GM18951 (cell line): ENCODE measurements at regions not wholly inside any gene's neighbourhood (a gene's known extent, or its start where the extent isn't known, plus 50 kb on each side); places are given as distances from the start of the nearest gene placed in this dataset.

Source experiments
- POLR2A ChIP-seq: IDR thresholded peaks from 4 replicates; pipeline ENCODE4 v1.6.1; 2011; ENCODE audit warnings: mild to moderate bottlenecking; ENCODE audit not compliant: insufficient read length, insufficient read depth; ENCODE audit errors: extremely low read depth
- in situ Hi-C: fragments of 300-500 bp; cut with MboI; formaldehyde crosslinking; loops from one replicate; pipeline ENCODE4 v1.12.0; 2022; ENCODE audit warnings: low sequenced_read_pairs, mixed read lengths, inconsistent platforms; ENCODE audit not compliant: unreplicated experiment

DNA sequence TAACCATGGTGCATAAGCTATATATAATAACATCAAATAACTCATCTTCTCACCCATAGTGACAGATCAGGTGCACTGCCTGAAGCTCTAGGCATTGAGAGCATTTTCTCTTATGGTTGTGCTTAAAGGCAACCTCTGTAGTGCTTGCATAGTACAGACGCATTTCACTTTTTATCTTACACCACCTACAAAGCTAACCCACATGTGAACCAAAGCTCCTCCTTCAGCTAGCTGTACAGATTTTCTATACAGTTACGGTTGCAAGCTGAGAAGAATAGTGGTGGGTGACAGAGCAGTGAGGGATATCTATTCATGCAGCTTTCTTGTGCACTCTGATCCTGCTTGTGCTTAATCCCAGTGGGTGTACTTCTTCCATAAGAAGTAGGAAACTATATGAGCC, 1525.2 kb downstream of the STIM2 start:
- TF ChIP-seq POLR2A: no peak
- in situ Hi-C loops: no loop called here

DNA sequence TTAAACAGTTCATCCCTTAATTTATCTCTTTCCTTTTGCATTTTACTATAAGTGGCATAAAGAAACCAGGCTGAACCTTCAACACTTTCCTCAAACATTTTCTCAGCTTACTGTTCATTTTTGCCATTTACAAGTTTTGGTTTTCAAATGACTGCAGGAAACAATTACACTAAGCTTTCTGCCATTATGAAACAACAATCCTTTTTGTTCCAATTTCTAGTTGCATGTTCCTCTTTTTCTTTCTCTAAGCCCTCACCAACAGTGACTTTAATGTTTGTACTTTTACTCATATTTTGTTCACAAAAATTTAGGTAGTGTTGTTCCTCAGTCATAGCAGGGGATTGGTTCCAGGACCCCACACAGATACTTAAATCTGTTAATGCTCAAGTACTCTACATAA, 1526.1 kb downstream of the STIM2 start:
- no peak for TF ChIP-seq POLR2A
- in situ Hi-C loops: no loop called here

DNA sequence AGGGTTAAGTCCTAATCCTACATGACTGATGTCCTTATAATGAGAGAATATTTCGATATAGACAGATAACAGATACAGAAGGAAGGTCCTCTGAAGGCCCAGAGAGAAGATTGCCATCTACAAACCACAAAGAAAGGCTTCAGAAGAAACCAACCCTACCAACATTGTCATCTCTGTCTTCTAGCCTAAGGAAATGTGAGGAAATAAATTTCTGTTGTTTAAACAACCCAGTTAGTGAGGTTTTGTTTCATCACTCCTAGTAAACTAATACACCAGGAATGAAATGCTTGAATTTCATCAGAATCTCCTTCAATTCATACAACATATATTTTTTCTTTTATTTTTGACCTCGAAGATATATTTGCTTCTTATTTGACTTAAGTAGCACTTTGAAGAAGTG, 1527.8 kb downstream of the STIM2 start:
- in situ Hi-C loops: no loop called here
- TF ChIP-seq POLR2A: no peak

DNA sequence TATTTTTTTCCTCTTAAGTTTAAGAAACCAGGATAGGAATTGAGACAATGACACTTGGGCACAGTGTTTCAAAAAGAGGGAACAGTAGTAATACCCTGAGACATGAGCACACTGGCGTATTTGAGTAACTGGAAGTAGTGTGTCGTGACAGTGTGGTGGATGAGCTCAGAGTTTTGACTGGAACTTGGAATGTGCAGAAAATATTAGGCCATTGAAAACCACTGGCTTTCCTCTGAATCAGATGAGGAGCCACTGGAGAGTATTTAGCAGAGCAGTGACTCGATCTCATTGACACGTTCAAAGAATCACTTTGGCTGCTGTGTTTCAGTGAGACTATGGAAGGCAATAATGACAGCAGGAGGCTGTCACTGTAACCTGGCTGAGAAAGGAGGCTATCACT, 1531.2 kb downstream of the STIM2 start:
- in situ Hi-C loops: no loop called here
- TF ChIP-seq POLR2A: no peak

DNA sequence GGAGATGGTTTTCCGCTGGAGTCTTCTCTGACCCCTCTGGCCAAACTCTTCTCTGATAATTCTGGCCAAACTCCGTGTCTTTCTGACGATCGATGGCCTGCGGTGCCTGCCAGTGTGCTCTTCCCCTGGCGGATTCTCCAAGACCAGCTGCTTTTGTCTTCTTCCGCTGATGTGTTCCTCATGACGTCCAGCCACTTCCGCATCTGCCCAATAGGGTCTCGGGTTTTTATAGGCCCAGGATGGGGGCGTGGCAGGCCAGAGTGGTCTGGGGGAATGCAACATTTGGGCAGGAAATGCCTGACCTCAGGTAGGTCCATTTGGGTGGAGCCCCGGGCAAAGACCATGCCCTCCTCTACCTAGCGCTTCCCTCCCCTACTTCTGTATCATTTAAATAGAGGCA, 1542.1 kb downstream of the STIM2 start:
- no peak for TF ChIP-seq POLR2A
- in situ Hi-C loops: no loop called here

DNA sequence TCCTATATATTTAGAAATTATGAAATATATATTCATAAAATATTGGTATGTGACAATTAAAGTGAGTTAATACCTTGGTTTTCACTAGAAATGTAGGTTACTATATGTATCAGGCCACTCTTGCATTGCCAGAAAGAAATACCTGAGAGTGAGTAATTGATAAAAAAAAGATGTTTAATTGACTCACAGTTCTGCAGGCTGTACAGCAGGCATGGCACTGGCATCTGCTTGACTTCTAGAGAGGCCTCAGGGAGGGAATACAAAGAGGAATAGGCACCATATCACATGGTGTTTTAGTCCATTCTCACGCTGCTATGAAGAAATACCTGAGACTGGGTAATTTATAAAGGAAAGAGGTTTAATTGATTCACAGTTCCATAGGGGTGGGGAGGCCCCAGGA, 1560.6 kb downstream of the STIM2 start:
- in situ Hi-C loops: no loop called here
- no peak for TF ChIP-seq POLR2A

DNA sequence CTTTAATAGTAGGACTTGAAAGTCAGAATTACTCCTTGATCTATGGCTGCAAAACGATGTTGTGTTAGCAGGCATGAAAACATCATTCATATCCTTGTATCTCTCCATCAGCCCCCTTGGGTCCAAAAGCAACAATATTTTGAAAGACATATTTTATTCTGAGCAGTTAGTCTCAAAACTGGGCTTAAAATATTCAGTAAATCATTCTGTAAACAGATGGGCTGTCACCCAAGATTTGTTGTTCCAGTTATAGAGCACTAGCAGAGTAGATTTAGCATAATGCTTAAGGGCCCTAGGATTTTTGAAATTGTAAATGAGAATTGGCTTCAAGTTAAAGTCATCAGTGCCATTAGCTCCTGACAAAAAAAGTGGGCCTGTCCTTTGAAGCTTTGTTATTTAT, 1565.6 kb downstream of the STIM2 start:
- in situ Hi-C loops: no loop called here
- TF ChIP-seq POLR2A: no peak

DNA sequence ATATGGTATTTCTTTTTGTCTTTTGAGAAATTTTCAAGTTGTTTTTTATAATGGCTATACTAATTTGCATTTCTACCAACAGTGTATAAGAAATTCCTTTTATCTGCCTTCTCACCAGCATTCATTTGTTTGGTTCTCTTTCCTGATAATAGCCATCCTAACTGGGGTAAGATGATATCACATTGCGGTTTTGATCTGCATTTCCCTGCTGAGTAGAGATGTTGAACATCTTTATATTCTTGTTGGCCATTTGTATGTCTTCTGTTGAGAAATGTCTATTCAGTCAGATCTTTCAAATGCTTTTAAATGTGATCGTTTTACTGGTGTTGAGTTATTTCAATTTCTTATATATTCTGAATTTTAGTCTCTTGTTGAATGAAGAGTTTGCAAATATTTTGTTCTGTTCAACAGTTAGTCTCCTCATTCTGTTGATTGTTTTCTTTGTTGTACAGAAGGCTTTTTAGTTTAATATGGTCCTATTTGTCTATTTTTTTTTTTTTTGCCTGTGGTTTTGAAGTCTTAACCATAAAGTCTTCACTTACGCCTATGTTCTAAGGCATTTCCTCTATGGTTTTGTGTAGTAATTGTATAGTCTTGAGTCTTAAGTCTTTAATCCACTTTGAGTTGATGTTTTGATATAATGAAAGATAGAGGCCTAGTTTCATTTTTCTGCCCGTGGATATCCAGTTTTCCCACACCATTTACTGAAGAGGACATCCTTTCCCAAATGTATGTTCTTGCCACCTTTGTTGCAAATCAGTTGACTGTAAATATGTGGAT, 1566.9 kb downstream of the STIM2 start:
- in situ Hi-C loops: no loop called here
- TF ChIP-seq POLR2A: no peak

DNA sequence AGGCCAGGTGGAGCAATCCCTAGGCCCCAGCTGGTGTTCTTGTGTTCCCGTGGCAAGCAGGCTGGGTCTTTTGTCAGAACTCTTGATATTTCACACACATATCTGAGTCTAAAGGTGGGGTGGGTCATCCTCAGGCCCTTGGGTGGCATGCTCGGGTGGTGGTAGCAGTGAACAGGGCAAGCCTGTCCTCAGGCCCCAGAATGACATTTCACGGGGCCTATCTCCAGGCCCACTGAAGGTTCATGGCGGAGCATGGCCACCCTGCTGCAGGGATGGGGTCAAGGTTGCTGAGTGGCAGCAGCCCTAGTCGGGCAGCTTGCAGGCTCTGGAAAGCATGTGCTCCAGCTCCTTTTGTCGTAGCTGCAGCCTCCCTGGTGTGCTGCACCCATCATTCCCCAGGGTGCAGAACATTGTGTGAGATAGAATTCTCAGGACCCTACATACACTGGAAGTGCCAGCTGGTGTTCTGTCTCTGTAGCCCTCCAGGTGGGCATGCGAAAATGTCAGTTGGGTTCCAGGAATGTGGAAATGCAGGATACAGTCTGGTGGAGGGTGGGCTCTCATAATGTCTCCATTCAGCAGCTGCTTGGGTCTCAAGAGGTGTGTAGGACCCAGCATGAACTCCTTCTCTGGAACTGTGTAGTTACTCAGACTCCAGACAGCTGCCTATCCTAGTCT, 1571.8 kb downstream of the STIM2 start:
- in situ Hi-C loops: no loop called here
- no peak for TF ChIP-seq POLR2A

DNA sequence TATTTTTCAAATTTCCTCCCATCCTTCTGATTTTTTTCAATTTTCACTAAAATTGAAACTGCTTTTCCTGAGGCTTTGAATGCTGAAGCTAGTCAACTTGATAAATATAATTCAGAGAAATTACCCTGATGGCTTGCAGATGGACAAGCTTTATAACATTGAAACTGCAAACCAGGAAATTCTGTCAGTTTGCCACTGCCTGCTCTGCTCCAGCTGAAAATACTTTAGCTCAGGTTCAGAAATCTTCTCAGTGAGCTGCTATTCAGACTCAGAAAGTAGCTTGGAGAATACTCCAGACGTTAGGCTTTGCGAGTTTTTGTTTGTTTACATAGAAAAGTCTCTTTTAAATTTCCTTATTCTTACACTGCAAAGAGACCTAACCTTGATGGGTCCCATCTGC, 1574.7 kb downstream of the STIM2 start:
- no peak for TF ChIP-seq POLR2A
- in situ Hi-C loops: no loop called here

DNA sequence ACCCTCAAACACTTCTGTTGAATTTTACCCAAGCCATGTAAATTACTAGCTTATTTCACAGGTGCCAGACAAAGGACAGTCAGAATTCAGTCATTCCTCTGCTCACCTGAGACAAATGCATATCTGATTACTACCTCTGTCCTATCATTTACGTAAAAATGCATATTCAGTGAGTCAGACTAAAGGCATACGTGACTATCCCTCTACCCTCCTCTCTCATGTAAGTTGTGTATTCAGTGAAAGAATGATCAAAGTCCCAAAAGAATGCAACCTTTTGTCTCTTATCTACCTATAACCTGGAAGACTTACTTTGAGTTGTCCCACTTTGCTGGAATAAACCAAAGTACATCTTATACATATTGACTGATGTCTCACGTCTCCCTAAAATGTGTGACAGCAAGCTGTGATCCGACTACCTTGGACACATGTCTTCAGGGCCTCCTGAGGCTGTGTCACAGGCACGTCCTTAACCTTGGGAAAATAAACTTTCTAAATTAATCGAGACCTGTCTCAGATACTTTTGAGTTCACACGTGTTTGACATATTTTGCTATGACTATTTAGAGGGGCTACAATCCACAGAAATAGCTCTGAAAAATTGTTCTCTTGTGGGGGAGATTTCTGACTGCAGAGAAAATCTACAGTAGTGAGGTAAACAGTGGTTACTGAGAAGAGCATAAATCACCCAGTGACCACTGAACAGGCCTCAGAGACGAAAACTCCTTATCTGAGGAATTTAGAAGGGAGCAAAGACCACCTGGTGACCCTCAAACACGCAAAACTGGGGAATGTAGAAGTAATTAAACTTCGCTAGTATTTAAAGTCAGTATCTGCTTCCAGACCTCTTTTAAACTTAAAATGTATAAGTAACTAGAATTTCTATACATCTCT, 1575.8 kb downstream of the STIM2 start:
- in situ Hi-C loops: no loop called here
- no peak for TF ChIP-seq POLR2A

DNA sequence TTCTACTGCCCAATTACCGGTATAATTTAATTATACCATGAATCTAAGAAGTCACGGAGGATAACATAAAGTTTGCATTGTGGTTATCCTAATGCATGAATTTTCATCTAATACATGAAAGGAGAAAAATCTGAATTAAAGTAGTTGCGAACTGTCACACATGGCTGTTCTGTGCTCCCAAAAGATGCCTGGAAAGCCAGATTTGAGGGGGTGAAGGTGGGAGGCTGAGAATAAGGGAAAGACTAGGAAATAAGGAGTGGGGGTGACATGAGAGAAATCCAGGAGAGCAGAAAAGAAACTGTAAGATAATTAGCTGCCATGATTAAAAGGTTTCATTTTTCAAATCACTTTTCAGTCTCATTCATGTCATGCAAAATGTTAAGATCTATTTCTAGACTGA, 1582.7 kb downstream of the STIM2 start:
- in situ Hi-C loops: no loop called here
- TF ChIP-seq POLR2A: no peak

DNA sequence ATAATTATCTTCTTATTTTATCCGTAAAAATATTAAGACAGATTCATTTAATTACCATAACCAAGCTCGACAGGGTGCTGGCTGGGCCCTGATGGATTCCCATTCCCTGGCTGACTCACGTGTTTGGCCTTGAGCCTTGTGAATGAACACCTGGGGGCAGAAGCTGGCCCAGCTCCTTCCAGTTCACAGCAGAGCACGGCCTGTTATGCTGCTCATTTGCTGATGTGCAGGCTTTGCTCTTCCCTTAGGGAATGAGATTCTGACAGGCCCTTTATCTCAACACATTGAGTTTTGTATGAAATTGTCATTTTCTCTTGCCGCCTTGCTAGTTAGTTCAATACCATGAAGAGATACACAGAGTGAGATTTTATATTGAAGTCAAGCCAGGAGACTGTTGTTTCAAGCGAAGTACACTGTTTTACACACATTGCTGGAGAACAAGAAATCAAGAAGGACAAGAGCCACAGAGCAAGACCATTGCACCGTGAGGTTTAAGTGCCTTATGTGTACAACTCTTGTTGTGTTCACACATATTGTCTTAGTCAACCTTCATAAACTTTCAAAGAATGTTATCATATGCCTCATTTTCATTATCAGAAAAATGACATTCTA, 1583.3 kb downstream of the STIM2 start:
- no peak for TF ChIP-seq POLR2A
- in situ Hi-C loops: no loop called here
